ENCODE measurements at regions not wholly inside any gene's neighbourhood (a gene's known extent, or its start where the extent isn't known, plus 50 kb on each side); places are given as distances from the start of the nearest gene placed in this dataset.

GRCh38 chr16:50996166-50996829, 154.8 kb downstream of the SALL1 start:
- no peak for TF ChIP-seq EP300 (IDR thresholded peaks at IDR 0.05; ENCODE audit: low read depth)
- no peak for TF ChIP-seq POLR2AphosphoS5 (IDR thresholded peaks at IDR 0.05)
- TF ChIP-seq CTCF (IDR thresholded peaks at IDR 0.05): no peak
- TF ChIP-seq POLR2A (IDR thresholded peaks at IDR 0.05): no peak
- DNase-seq: no peak
- intact Hi-C loops (cut with DNase I; ENCODE audit: low total_unique reads): no loop called here

GRCh38 chr16:50994995-50995394, 156.1 kb downstream of the SALL1 start:
- intact Hi-C loops (cut with DNase I; ENCODE audit: low total_unique reads): loop anchor here (1.0 kb wide), 1 partner anchor 30 kb away; no protein-coding TSS in a partner anchor
- in situ Hi-C loops (cut with MboI; ENCODE audit: low pct_ligation_motif_present in 1 of 4, low pct_unique_long_range_greater_than_20kb in 1 of 4, low sequenced_read_pairs in 3 of 4): no loop called here
- Histone ChIP-seq H3K9me3 (no peaks in the 10 kb centered on the region), H3K4me1 (no peaks in the 10 kb centered on the region), H3K36me3 (no peaks in the 10 kb centered on the region), H3K27me3 (no peaks in the 10 kb centered on the region), H3K4me3 (no peak overlapping the region), H3K27ac (no peak overlapping the region)
- WGBS, 2 donors (ENCODE audit: low coverage in 1 of 2): 80 to 88% methylated on average over 4 to 8 of the region's 8 CpGs
- TF ChIP-seq CTCF (IDR thresholded peaks at IDR 0.05) (no peak), POLR2A (IDR thresholded peaks at IDR 0.05) (no peak), POLR2AphosphoS5 (IDR thresholded peaks at IDR 0.05) (no peak), EP300 (IDR thresholded peaks at IDR 0.05; ENCODE audit: low read depth) (no peak)
- DNase-seq: no peak

More at GRCh38 chr16:50996166-50996829, 154.8 kb downstream of the SALL1 start:
- H3K9me3 ChIP-seq: no peaks in the 10 kb centered on the region
- in situ Hi-C loops (cut with MboI; ENCODE audit: low pct_ligation_motif_present in 1 of 4, low pct_unique_long_range_greater_than_20kb in 1 of 4, low sequenced_read_pairs in 3 of 4): no loop called here
- H3K27ac ChIP-seq: no peak overlapping the region
- H3K36me3 ChIP-seq: no peaks in the 10 kb centered on the region
- no peaks in the 10 kb centered on the region for H3K4me1 ChIP-seq
- H3K4me3 ChIP-seq: no peak overlapping the region
- H3K27me3 ChIP-seq: no peaks in the 10 kb centered on the region
- 10 to 80% methylated on average over 3 to 12 of the region's 12 CpGs for WGBS, 2 donors (ENCODE audit: low coverage in 1 of 2)

GRCh38 chr16:50992350-50993032, 158.6 kb downstream of the SALL1 start:
- in situ Hi-C loops (cut with MboI; ENCODE audit: low pct_ligation_motif_present in 1 of 4, low pct_unique_long_range_greater_than_20kb in 1 of 4, low sequenced_read_pairs in 3 of 4): no loop called here
- H3K27me3 ChIP-seq: no peaks in the 10 kb centered on the region
- no peak overlapping the region for H3K27ac ChIP-seq
- 78 to 87% methylated on average over 8 to 18 of the region's 18 CpGs for WGBS, 2 donors (ENCODE audit: low coverage in 1 of 2)
- no peaks in the 10 kb centered on the region for H3K36me3 ChIP-seq
- no peak for DNase-seq
- intact Hi-C loops (cut with DNase I; ENCODE audit: low total_unique reads): no loop called here
- TF ChIP-seq POLR2A (IDR thresholded peaks at IDR 0.05) (no peak), POLR2AphosphoS5 (IDR thresholded peaks at IDR 0.05) (no peak), CTCF (IDR thresholded peaks at IDR 0.05) (no peak), EP300 (IDR thresholded peaks at IDR 0.05; ENCODE audit: low read depth) (no peak)
- no peaks in the 10 kb centered on the region for H3K4me1 ChIP-seq
- H3K9me3 ChIP-seq: no peaks in the 10 kb centered on the region
- H3K4me3 ChIP-seq: no peak overlapping the region

- in situ Hi-C loops (cut with MboI; ENCODE audit: low pct_ligation_motif_present in 1 of 4, low pct_unique_long_range_greater_than_20kb in 1 of 4, low sequenced_read_pairs in 3 of 4) (no loop called here), intact Hi-C loops (cut with DNase I; ENCODE audit: low total_unique reads) (no loop called here)
- 85 to 100% methylated on average over 2 to 13 of the region's 13 CpGs for WGBS, 2 donors (ENCODE audit: low coverage in 1 of 2)
- no peaks in the 10 kb centered on the region for H3K9me3 ChIP-seq
- no peaks in the 10 kb centered on the region for H3K4me1 ChIP-seq
- H3K4me3 ChIP-seq: no peak overlapping the region
- no peaks in the 10 kb centered on the region for H3K27me3 ChIP-seq
- no peak overlapping the region for H3K27ac ChIP-seq
- DNase-seq: no peak
- TF ChIP-seq POLR2AphosphoS5 (IDR thresholded peaks at IDR 0.05) (no peak), CTCF (IDR thresholded peaks at IDR 0.05) (no peak), POLR2A (IDR thresholded peaks at IDR 0.05) (no peak), EP300 (IDR thresholded peaks at IDR 0.05; ENCODE audit: low read depth) (no peak)
- H3K36me3 ChIP-seq: no peaks in the 10 kb centered on the region
Measured at GRCh38 chr16:50991436-50991835, 159.6 kb downstream of the SALL1 start.
